IPS DF 6.9 (cell line): ENCODE measurements at regions not wholly inside any gene's neighbourhood (a gene's known extent, or its start where the extent isn't known, plus 50 kb on each side); places are given as distances from the start of the nearest gene placed in this dataset.
"Not testable (repeated sequence)": the region's sequence is repeated elsewhere in the genome, so short reads cannot be mapped to it uniquely, and the experiment has no call there.

Experiments
- DNase-seq: peaks from one replicate; pipeline ENCODE4 v3.0.0-alpha.2; 2013; ENCODE audit warnings: low read depth, low spot score
- H3K27ac ChIP-seq: one replicate; pipeline ENCODE4 v1.5.1; 2013; ENCODE audit warnings: low read length, control low read depth
- H3K27me3 ChIP-seq: 2 replicates; pipeline ENCODE4 v1.6.1; 2013; ENCODE audit warnings: mild to moderate bottlenecking, low read length; ENCODE audit not compliant: control insufficient read depth, insufficient read depth
- H3K36me3 ChIP-seq: 2 replicates; pipeline ENCODE4 v1.6.1; 2013; ENCODE audit warnings: low read length; ENCODE audit not compliant: control insufficient read depth, insufficient read depth
- H3K4me1 ChIP-seq: 2 replicates; pipeline ENCODE4 v1.6.1; 2013; ENCODE audit warnings: low read length; ENCODE audit not compliant: control insufficient read depth, insufficient read depth
- H3K4me3 ChIP-seq: 2 replicates; pipeline ENCODE4 v1.5.1; 2013; ENCODE audit warnings: mild to moderate bottlenecking, low read length
- H3K9me3 ChIP-seq: 2 replicates; pipeline ENCODE4 v1.6.1; 2013; ENCODE audit warnings: low read length, inconsistent platforms; ENCODE audit not compliant: control insufficient read depth, insufficient read depth
- WGBS: extraction: QIAGEN DNeasy Blood & Tissue Kit; methylation state at CpG from one replicate; pipeline ENCODE4 v1.1.7; 2013; ENCODE audit warnings: mixed read lengths, missing lambda C conversion rate; ENCODE audit not compliant: insufficient read length, insufficient coverage; 5-methylcytosine and 5-hydroxymethylcytosine counted together

- Histone ChIP-seq H3K27me3 (no peaks in the 10 kb centered on the region), H3K4me3 (no peak overlapping the region), H3K9me3 (no peaks in the 10 kb centered on the region; the same call in 1 of the 2 replicates), H3K27ac (no peak overlapping the region), H3K4me1 (no peaks in the 10 kb centered on the region), H3K36me3 (no peaks in the 10 kb centered on the region; the same call in 1 of the 2 replicates)
- WGBS = no CpG with 5 or more reads among the region's 2 CpGs
- no peak for DNase-seq
Measured at GRCh38 chr3:87742250-87742649, 316.6 kb downstream of the CGGBP1 start.

- no CpG with 5 or more reads among the region's 1 CpG for WGBS
- not testable (repeated sequence) for DNase-seq, H3K4me3 ChIP-seq, H3K27me3 ChIP-seq, H3K4me1 ChIP-seq, H3K36me3 ChIP-seq, H3K27ac ChIP-seq, H3K9me3 ChIP-seq
Measured at GRCh38 chr3:87740894-87741293, 317.9 kb downstream of the CGGBP1 start.

DNA sequence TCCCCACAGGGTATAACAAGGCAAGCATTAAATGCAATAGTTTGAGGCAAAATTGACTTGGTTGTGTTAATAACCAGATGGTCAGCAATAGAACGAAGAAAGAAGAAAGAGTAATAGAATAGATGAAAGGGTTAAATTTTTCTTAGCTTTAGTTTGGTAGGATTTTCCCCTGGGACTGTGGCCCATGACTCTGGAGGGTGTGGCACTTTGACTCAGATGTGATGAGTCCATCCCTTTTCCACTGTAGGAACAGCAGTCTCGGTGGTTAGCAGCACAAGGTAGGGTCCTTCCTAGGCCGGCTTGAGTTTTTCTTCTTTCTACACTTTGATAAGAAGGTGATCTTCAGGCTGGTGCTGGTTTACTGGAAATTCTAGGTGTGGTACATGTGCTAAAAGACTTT lies 321.0 kb downstream of the CGGBP1 start:
- no CpG with 5 or more reads among the region's 3 CpGs for WGBS
- H3K27ac ChIP-seq, H3K4me3 ChIP-seq, DNase-seq, H3K36me3 ChIP-seq, H3K27me3 ChIP-seq, H3K9me3 ChIP-seq, H3K4me1 ChIP-seq: not testable (repeated sequence)

DNA sequence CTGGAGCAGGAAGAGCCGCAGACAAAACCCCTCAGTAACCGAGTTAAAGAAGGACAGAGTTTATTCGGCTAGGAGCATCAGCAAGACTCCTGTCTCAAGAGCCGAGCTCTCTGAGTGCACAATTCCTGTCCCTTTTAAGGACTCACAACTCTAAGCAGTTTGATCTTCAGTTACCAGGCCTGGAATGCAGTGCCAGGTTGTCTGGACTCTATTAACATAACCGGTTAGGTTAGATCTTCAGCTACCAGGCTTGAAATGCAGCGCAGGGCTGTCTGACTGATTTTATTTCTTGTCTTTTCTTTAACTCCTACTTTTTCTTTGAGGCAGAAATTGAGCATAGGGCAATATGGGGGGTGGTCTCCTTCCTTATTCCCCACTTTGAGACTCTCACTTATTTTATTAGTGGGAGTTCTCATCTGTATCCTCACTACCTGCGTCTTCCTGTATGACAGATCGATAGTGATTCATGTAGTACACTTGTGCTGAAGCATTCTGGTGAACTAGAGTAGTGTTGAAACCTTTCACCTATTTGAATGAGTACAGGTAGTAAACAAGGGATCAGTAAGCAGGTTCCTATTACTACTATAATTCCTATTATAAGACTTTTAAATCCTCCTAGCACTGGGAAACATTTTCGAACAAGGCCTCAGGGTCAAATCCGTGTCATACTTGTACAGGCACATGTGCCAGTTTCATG lies 325.0 kb downstream of the CGGBP1 start:
- Histone ChIP-seq H3K4me3 (no peak overlapping the region), H3K4me1 (no peaks in the 10 kb centered on the region), H3K9me3 (no peaks in the 10 kb centered on the region), H3K27me3 (no peaks in the 10 kb centered on the region), H3K27ac (no peak overlapping the region), H3K36me3 (no peaks in the 10 kb centered on the region)
- no peak for DNase-seq
- WGBS = no CpG with 5 or more reads among the region's 10 CpGs

- no peaks in the 10 kb centered on the region for H3K36me3 ChIP-seq
- no peaks in the 10 kb centered on the region; the same call in 1 of the 2 replicates for H3K9me3 ChIP-seq
- no peaks in the 10 kb centered on the region for H3K27me3 ChIP-seq
- H3K27ac ChIP-seq = no peak overlapping the region
- WGBS = no CpG with 5 or more reads among the region's 3 CpGs
- H3K4me1 ChIP-seq = no peaks in the 10 kb centered on the region
- H3K4me3 ChIP-seq = no peak overlapping the region
- no peak for DNase-seq
Measured at GRCh38 chr3:87732294-87732693, 326.5 kb downstream of the CGGBP1 start.

GRCh38 chr3:87727783-87728182 lies 331.0 kb downstream of the CGGBP1 start:
- WGBS = no CpG with 5 or more reads among the region's 4 CpGs
- peak; percentile 39 for DNase-seq
- Histone ChIP-seq H3K4me1 (no peaks in the 10 kb centered on the region), H3K36me3 (no peaks in the 10 kb centered on the region; the same call in 1 of the 2 replicates), H3K9me3 (peaks cover 4% of the 10 kb centered on the region), H3K4me3 (no peak overlapping the region), H3K27me3 (no peaks in the 10 kb centered on the region), H3K27ac (no peak overlapping the region)

DNA sequence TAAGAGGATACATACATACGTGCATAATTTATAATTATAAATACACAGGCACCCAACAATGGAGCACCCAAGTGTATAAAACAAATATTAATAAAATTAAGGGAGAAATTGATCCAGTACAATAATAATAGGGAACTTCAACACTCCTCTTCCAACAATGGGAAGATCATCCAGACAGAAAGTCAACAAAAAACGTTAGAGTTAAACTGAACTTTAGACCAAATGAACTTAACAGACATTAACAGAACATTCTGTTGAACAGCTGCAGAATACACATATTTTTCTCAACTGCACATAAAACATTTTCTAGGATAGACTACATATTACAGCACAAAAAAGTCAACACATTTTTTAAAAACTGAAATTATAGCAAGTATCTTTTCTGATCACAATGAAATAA lies 339.7 kb downstream of the CGGBP1 start:
- Histone ChIP-seq H3K36me3 (no peaks in the 10 kb centered on the region), H3K27me3 (no peaks in the 10 kb centered on the region), H3K4me1 (no peaks in the 10 kb centered on the region), H3K4me3 (no peak overlapping the region), H3K9me3 (peaks cover 2% of the 10 kb centered on the region; the same call in 1 of the 2 replicates), H3K27ac (no peak overlapping the region)
- WGBS = no CpG with 5 or more reads among the region's 2 CpGs
- no peak for DNase-seq

DNA sequence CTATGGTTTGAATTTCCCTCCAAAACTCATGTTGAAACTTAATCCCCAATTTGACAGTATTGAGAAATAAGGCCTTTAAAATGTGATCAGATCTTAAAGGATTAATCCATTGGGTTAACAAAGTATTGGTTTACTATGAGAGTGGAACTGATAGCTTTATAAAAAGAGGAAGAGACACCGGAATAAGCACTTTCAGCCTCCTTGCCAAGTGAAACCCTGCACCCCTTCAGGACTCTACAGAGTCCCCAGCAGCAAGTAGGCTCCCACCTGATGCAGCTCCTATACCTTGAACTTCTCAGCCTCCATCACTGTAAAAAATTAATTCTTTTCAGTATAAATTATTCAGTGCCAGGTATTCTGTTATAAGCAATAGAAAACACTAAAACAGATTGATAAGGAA lies 348.3 kb downstream of the CGGBP1 start:
- H3K4me1 ChIP-seq = no peaks in the 10 kb centered on the region
- no peak for DNase-seq
- H3K9me3 ChIP-seq = no peaks in the 10 kb centered on the region
- H3K36me3 ChIP-seq = no peaks in the 10 kb centered on the region
- H3K27me3 ChIP-seq = no peaks in the 10 kb centered on the region
- H3K4me3 ChIP-seq = no peak overlapping the region
- no CpG with 5 or more reads among the region's 1 CpG for WGBS
- no peak overlapping the region for H3K27ac ChIP-seq

- no peaks in the 10 kb centered on the region for H3K9me3 ChIP-seq
- H3K27me3 ChIP-seq = no peaks in the 10 kb centered on the region
- DNase-seq = no peak
- no peaks in the 10 kb centered on the region for H3K4me1 ChIP-seq
- no peak overlapping the region for H3K4me3 ChIP-seq
- no peaks in the 10 kb centered on the region for H3K36me3 ChIP-seq
- no peak overlapping the region for H3K27ac ChIP-seq
Measured at GRCh38 chr3:87710028-87710427, 348.8 kb downstream of the CGGBP1 start.

DNA sequence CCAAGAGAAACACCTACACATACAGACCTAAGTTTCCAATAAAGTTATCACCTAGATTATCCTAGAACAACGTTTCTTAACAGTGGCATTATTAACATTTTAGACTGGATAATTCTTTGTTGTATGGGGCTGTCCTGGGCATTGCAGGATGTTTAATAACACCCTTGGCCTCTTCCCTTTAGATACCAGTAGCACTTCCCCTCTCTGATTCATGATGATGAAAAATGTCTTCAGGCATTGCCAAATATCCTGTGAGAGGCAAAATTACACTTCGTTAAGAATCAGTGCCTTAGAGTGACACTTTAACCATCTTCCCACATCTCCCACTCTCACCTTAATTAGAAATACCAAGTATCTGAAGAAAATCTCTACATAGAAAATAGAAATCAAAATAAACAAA lies 352.6 kb downstream of the CGGBP1 start:
- Histone ChIP-seq H3K36me3 (no peaks in the 10 kb centered on the region), H3K27me3 (no peaks in the 10 kb centered on the region), H3K4me1 (no peaks in the 10 kb centered on the region), H3K27ac (no peak overlapping the region), H3K9me3 (no peaks in the 10 kb centered on the region), H3K4me3 (no peak overlapping the region)
- no peak for DNase-seq
- no CpG with 5 or more reads among the region's 2 CpGs for WGBS

- Histone ChIP-seq H3K4me3 (no peak overlapping the region), H3K4me1 (no peaks in the 10 kb centered on the region), H3K36me3 (no peaks in the 10 kb centered on the region), H3K9me3 (no peaks in the 10 kb centered on the region), H3K27ac (no peak overlapping the region), H3K27me3 (no peaks in the 10 kb centered on the region)
- no CpG with 5 or more reads among the region's 4 CpGs for WGBS
- DNase-seq = no peak
Measured at GRCh38 chr3:87702600-87702999, 356.2 kb downstream of the CGGBP1 start.
